ENCODE measurements at regions not wholly inside any gene's neighbourhood (a gene's known extent, or its start where the extent isn't known, plus 50 kb on each side); places are given as distances from the start of the nearest gene placed in this dataset.

GRCh38 chr11:37364246-37364839 is 766.3 kb upstream of the RAG2 start:
- no peak for TF ChIP-seq CTCF (IDR thresholded peaks at IDR 0.05; ENCODE audit: low read depth, low read length)
- H3K4me3 ChIP-seq (ENCODE audit: low read depth, low read length) = no peak overlapping the region

- H3K4me3 ChIP-seq (ENCODE audit: low read depth, low read length) = no peak overlapping the region
- TF ChIP-seq CTCF (IDR thresholded peaks at IDR 0.05; ENCODE audit: low read depth, low read length) = no peak
Observed at GRCh38 chr11:37353192-37353591, 755.2 kb upstream of the RAG2 start.

GRCh38 chr11:37352485-37352884 is 754.4 kb upstream of the RAG2 start:
- H3K4me3 ChIP-seq (ENCODE audit: low read depth, low read length) = no peak overlapping the region
- no peak for TF ChIP-seq CTCF (IDR thresholded peaks at IDR 0.05; ENCODE audit: low read depth, low read length)

- no peak overlapping the region for H3K4me3 ChIP-seq (ENCODE audit: low read depth, low read length)
- no peak for TF ChIP-seq CTCF (IDR thresholded peaks at IDR 0.05; ENCODE audit: low read depth, low read length)
Observed at GRCh38 chr11:37343290-37343689, 745.3 kb upstream of the RAG2 start.

GRCh38 chr11:37336401-37336800 is 738.4 kb upstream of the RAG2 start:
- no peak for TF ChIP-seq CTCF (IDR thresholded peaks at IDR 0.05; ENCODE audit: low read depth, low read length)

GRCh38 chr11:37333345-37333744 is 735.3 kb upstream of the RAG2 start:
- H3K4me3 ChIP-seq (ENCODE audit: low read depth, low read length) = no peak overlapping the region

More at GRCh38 chr11:37336401-37336800, 738.4 kb upstream of the RAG2 start:
- no peak overlapping the region for H3K4me3 ChIP-seq (ENCODE audit: low read depth, low read length)

GRCh38 chr11:37323843-37324242 is 725.8 kb upstream of the RAG2 start:
- TF ChIP-seq CTCF (IDR thresholded peaks at IDR 0.05; ENCODE audit: low read depth, low read length) = no peak
- no peak overlapping the region for H3K4me3 ChIP-seq (ENCODE audit: low read depth, low read length)

More at GRCh38 chr11:37333345-37333744, 735.3 kb upstream of the RAG2 start:
- no peak for TF ChIP-seq CTCF (IDR thresholded peaks at IDR 0.05; ENCODE audit: low read depth, low read length)

Data from WI38 (cell line).